ENCODE measurements at regions not wholly inside any gene's neighbourhood (a gene's known extent, or its start where the extent isn't known, plus 50 kb on each side); places are given as distances from the start of the nearest gene placed in this dataset.
"Not testable (repeated sequence)": the region's sequence is repeated elsewhere in the genome, so short reads cannot be mapped to it uniquely, and the experiment has no call there.

DNA sequence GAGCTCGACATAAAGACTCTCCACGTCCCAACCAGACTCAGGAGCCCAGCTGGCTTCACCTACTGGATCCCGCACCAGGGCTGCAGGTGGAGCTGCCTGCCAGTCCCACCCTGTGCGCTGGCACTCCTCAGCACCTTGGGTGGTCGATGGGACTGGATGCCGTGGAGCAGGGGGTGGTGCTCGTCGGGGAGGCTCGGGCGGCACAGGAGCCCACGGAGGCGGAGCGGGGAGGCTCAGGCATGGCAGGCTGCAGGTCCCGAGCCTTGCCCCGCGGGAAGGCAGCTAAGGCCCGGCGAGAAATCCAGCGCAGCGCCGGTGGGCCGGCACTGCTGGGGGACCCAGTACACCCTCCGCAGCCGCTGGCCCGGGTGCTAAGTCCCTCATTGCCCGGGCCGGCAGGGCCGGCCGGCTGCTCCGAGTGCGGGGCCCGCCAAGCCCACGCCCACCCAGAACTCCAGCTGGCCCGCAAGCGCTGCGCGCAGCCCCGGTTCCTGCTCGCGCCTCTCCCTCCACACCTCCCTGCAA, 1520.7 kb downstream of the SUCLG1 start:
- TF ChIP-seq, protein P1, sequence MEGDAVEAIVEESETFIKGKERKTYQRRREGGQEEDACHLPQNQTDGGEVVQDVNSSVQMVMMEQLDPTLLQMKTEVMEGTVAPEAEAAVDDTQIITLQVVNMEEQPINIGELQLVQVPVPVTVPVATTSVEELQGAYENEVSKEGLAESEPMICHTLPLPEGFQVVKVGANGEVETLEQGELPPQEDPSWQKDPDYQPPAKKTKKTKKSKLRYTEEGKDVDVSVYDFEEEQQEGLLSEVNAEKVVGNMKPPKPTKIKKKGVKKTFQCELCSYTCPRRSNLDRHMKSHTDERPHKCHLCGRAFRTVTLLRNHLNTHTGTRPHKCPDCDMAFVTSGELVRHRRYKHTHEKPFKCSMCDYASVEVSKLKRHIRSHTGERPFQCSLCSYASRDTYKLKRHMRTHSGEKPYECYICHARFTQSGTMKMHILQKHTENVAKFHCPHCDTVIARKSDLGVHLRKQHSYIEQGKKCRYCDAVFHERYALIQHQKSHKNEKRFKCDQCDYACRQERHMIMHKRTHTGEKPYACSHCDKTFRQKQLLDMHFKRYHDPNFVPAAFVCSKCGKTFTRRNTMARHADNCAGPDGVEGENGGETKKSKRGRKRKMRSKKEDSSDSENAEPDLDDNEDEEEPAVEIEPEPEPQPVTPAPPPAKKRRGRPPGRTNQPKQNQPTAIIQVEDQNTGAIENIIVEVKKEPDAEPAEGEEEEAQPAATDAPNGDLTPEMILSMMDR (IDR thresholded peaks at IDR 0.05; ENCODE audit: low read length): not testable (repeated sequence)
- not testable (repeated sequence) for TF ChIP-seq EZH2 (optimal IDR thresholded peaks at IDR 0.05; ENCODE audit: low read depth, low read length)
